GM18858 (cell line): ENCODE measurements at regions not wholly inside any gene's neighbourhood (a gene's known extent, or its start where the extent isn't known, plus 50 kb on each side); places are given as distances from the start of the nearest gene placed in this dataset.

Source experiments
- ATAC-seq: cut with Tn5 transposase; IDR thresholded peaks from one replicate; pipeline ENCODE4 v1.9.1; 2021; ENCODE audit not compliant: unreplicated experiment

GRCh38 chr6:98783578-98783977 is 50.8 kb upstream of the POU3F2 start:
- ATAC-seq: no peak
